MCF 10A (cell line): ENCODE measurements at regions not wholly inside any gene's neighbourhood (a gene's known extent, or its start where the extent isn't known, plus 50 kb on each side); places are given as distances from the start of the nearest gene placed in this dataset.

Source experiments
- BruUV-seq: library from RNA; stranded (reverse); fragments of 400-500 nt; replicated peaks from 2 replicates; lab custom pipeline; 2021; lab: Mats Ljungman, UMichigan
- CTCF ChIA-PET: fragments of 300-600 bp; sonication (Branson Sonifier 250); formaldehyde crosslinking; extraction: SDS; loops from one replicate; lab custom pipeline; 2021; ENCODE audit warnings: antibody characterized with exemption, inconsistent platforms; lab: Yijun Ruan, JAX
- POLR2A ChIA-PET: fragments of 300-600, 350-650 bp; sonication (Branson Sonifier 250); formaldehyde crosslinking; extraction: SDS; loops from one replicate; lab custom pipeline; 2020; ENCODE audit warnings: antibody characterized with exemption, inconsistent platforms; lab: Yijun Ruan, JAX
- DNase-seq: peaks from one replicate; pipeline ENCODE4 v3.0.0-alpha.2; 2018; ENCODE audit not compliant: unreplicated experiment
- H3K27ac Mint-ChIP-seq: one replicate; pipeline ENCODE4 v1.8.0; 2022; ENCODE audit warnings: mild to moderate bottlenecking, low read depth, mixed read lengths; ENCODE audit not compliant: unreplicated experiment
- H3K27me3 Mint-ChIP-seq: one replicate; pipeline ENCODE4 v1.8.0; 2022; ENCODE audit warnings: mixed read lengths; ENCODE audit not compliant: insufficient read depth, unreplicated experiment
- H3K36me3 Mint-ChIP-seq: one replicate; pipeline ENCODE4 v1.8.0; 2022; ENCODE audit warnings: mild to moderate bottlenecking, moderate library complexity, mixed read lengths; ENCODE audit not compliant: insufficient read depth, unreplicated experiment
- H3K4me1 Mint-ChIP-seq: one replicate; pipeline ENCODE4 v1.8.0; 2022; ENCODE audit warnings: mixed read lengths; ENCODE audit not compliant: insufficient read depth, unreplicated experiment
- H3K4me3 Mint-ChIP-seq: one replicate; pipeline ENCODE4 v1.8.0; 2022; ENCODE audit warnings: mild to moderate bottlenecking, moderate library complexity, mixed read lengths; ENCODE audit not compliant: unreplicated experiment
- H3K9me3 Mint-ChIP-seq: one replicate; pipeline ENCODE4 v1.8.0; 2022; ENCODE audit warnings: mixed read lengths; ENCODE audit not compliant: unreplicated experiment
- intact Hi-C: fragments of 100-400 bp; cut with micrococcal nuclease; formaldehyde crosslinking; loops from 2 replicates; pipeline ENCODE4 v1.14.1; 2022
- TF ChIP-seq, protein P1 (sequence below): fragments of 200-600 bp; IDR thresholded peaks from one replicate; pipeline ENCODE4 v1.8.0; 2022; ENCODE audit warnings: antibody characterized with exemption, mild to moderate bottlenecking; ENCODE audit not compliant: unreplicated experiment

DNA sequence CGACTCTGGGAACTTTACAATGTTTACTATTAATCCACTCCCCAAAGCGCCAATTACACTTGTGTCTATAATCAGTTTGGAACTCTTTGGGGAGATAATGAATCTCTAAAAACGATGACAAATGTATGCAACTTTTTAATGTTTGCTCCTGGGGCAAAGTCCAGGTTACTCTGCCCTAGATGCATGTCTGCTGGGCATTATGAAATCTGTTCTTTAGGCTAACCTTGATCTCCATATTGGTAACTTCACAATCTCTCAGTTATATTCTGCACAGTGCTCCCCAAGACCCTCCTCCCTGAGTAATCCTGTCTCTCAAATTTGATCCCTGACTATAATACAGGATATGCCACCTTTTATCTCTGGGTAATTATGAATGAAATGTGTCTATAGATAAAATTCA is 152.2 kb upstream of the TRPM3 start:
- Mint-ChIP-seq H3K36me3 (peaks cover 6% of the 10 kb centered on the region), H3K9me3 (no peaks in the 10 kb centered on the region), H3K4me3 (no peak overlapping the region), H3K27ac (no peak overlapping the region), H3K27me3 (peaks cover 22% of the 10 kb centered on the region), H3K4me1 (no peaks in the 10 kb centered on the region)
- no peak for DNase-seq
- TF ChIP-seq, protein P1, sequence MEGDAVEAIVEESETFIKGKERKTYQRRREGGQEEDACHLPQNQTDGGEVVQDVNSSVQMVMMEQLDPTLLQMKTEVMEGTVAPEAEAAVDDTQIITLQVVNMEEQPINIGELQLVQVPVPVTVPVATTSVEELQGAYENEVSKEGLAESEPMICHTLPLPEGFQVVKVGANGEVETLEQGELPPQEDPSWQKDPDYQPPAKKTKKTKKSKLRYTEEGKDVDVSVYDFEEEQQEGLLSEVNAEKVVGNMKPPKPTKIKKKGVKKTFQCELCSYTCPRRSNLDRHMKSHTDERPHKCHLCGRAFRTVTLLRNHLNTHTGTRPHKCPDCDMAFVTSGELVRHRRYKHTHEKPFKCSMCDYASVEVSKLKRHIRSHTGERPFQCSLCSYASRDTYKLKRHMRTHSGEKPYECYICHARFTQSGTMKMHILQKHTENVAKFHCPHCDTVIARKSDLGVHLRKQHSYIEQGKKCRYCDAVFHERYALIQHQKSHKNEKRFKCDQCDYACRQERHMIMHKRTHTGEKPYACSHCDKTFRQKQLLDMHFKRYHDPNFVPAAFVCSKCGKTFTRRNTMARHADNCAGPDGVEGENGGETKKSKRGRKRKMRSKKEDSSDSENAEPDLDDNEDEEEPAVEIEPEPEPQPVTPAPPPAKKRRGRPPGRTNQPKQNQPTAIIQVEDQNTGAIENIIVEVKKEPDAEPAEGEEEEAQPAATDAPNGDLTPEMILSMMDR, result no peak
- intact Hi-C loops, result no loop called here
- BruUV-seq, result no TSS peak
- ChIA-PET CTCF (no interaction called here), POLR2A (no interaction called here)

DNA sequence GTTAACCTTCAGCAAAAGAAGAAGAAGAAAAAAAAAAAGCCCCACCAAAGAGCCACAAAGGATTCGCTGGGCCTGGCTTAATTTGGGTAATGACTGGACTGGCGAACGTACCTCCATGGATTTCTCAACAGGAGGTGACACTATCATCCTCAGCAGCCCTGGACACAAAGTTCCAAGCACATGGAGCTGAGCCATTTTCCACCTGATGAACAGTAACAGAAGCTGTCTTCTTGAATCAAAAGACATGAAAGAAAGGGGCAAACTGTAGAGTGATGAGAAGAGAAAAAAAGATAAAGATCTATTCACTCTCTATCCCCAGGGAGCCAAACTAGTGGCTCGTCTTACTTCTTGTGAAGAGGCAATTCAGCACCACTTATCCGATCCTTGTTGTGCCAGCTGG is 150.2 kb upstream of the TRPM3 start:
- Mint-ChIP-seq H3K4me1 (no peaks in the 10 kb centered on the region), H3K9me3 (no peaks in the 10 kb centered on the region), H3K4me3 (no peak overlapping the region), H3K27me3 (peaks cover 20% of the 10 kb centered on the region), H3K27ac (no peak overlapping the region), H3K36me3 (peaks cover 6% of the 10 kb centered on the region)
- no peak for DNase-seq
- BruUV-seq, result no TSS peak
- ChIA-PET CTCF (interaction anchor here (0.5 to 1.1 kb wide), 5 partner anchors 12 to 1353 kb away, joined by 3 to 6 read pairs (median 3); no protein-coding TSS in a partner anchor), POLR2A (no interaction called here)
- intact Hi-C loops, result no loop called here
- TF ChIP-seq, protein P1, result no peak

DNA sequence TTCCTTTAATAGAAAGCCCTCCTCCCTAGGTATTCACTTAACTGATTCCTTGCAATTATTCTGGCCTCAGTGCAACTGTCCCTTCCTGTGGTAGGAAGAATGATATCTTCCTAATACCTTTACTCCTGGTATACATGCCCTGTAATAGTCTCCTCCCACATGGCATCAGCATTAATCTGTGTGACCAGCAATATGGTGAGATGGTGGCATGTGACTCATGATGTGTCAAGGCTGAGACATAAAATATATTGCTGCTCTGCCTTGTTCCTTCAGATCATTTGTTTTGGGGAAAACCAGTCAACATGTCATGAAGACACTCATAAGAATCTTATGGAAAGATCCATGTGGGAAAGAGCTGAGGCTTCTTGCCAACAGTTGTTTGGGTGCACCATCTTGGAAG is 149.1 kb upstream of the TRPM3 start:
- H3K36me3 Mint-ChIP-seq, result peaks cover 6% of the 10 kb centered on the region

DNA sequence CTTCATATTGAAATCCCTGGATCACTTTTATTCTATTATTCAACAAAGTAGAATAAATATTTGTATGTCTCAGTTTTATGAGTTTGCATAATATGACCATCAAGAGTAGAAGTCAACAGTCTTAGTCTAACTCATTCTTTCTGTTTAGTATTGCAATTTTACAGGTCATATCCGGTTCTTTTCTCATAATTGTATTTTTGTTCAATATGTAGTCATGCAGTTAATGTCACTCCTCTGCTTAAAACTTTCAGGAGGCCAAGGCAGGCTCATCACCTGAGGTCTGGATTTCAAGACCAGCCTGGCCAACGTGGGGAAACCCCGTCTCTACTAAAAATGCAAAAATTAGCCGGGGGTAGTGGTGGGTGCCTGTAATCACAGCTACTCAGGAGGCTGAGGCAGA is 148.4 kb upstream of the TRPM3 start:
- Mint-ChIP-seq H3K4me3 (no peak overlapping the region), H3K27ac (no peak overlapping the region), H3K27me3 (peaks cover 38% of the 10 kb centered on the region), H3K9me3 (no peaks in the 10 kb centered on the region), H3K36me3 (peaks cover 6% of the 10 kb centered on the region), H3K4me1 (no peaks in the 10 kb centered on the region)
- intact Hi-C loops, result no loop called here
- CTCF ChIA-PET, result no interaction called here
- TF ChIP-seq, protein P1, result no peak
- no peak for DNase-seq
- POLR2A ChIA-PET, result no interaction called here
- no TSS peak for BruUV-seq

More for the DNA sequence above, 149.1 kb upstream of the TRPM3 start:
- no peaks in the 10 kb centered on the region for H3K9me3 Mint-ChIP-seq
- H3K4me1 Mint-ChIP-seq, result no peaks in the 10 kb centered on the region
- no peak overlapping the region for H3K4me3 Mint-ChIP-seq
- ChIA-PET POLR2A (interaction anchor here (0.7 kb wide), 1 partner anchor 363 kb away, joined by 3 read pairs; no protein-coding TSS in a partner anchor), CTCF (interaction anchor here (0.9 kb wide), 2 partner anchors 15 to 414 kb away, joined by 3 to 6 read pairs; no protein-coding TSS in a partner anchor)
- H3K27ac Mint-ChIP-seq, result no peak overlapping the region
- TF ChIP-seq, protein P1, result no peak
- no peak for DNase-seq
- peaks cover 31% of the 10 kb centered on the region for H3K27me3 Mint-ChIP-seq
- BruUV-seq, result no TSS peak
- intact Hi-C loops, result no loop called here
